ENCODE measurements at regions not wholly inside any gene's neighbourhood (a gene's known extent, or its start where the extent isn't known, plus 50 kb on each side); places are given as distances from the start of the nearest gene placed in this dataset.

GRCh38 chr4:188867796-188868195 is 728.6 kb downstream of the TRIML1 start:
- DNase-seq = no peak

GRCh38 chr4:188869581-188869980 is 730.3 kb downstream of the TRIML1 start:
- DNase-seq = no peak

- DNase-seq = no peak
Observed at GRCh38 chr4:188872809-188873208, 733.6 kb downstream of the TRIML1 start.

- no peak for DNase-seq
Observed at GRCh38 chr4:188876881-188877280, 737.6 kb downstream of the TRIML1 start.

- DNase-seq = no peak
Observed at GRCh38 chr4:188879598-188879997, 740.4 kb downstream of the TRIML1 start.

GRCh38 chr4:188887905-188888304 is 748.7 kb downstream of the TRIML1 start:
- DNase-seq = no peak

- DNase-seq = no peak
Observed at GRCh38 chr4:188892837-188893236, 753.6 kb downstream of the TRIML1 start.

- no peak for DNase-seq
Observed at GRCh38 chr4:188903986-188904385, 764.7 kb downstream of the TRIML1 start.

GRCh38 chr4:188904617-188905016 is 765.4 kb downstream of the TRIML1 start:
- DNase-seq = no peak

GRCh38 chr4:188905248-188905647 is 766.0 kb downstream of the TRIML1 start:
- no peak for DNase-seq

GRCh38 chr4:188911199-188911598 is 772.0 kb downstream of the TRIML1 start:
- DNase-seq = no peak

GRCh38 chr4:188911707-188912106 is 772.5 kb downstream of the TRIML1 start:
- DNase-seq = no peak

GRCh38 chr4:188915175-188915574 is 775.9 kb downstream of the TRIML1 start:
- DNase-seq = no peak

- DNase-seq = no peak
Observed at GRCh38 chr4:188918787-188919186, 779.5 kb downstream of the TRIML1 start.

GRCh38 chr4:188930822-188931221 is 791.6 kb downstream of the TRIML1 start:
- no peak for DNase-seq

- DNase-seq = no peak
Observed at GRCh38 chr4:188934320-188934962, 795.2 kb downstream of the TRIML1 start.

- DNase-seq = no peak
Observed at GRCh38 chr4:188941524-188942119, 802.4 kb downstream of the TRIML1 start.

GRCh38 chr4:188942606-188943005 is 803.4 kb downstream of the TRIML1 start:
- DNase-seq = no peak

GRCh38 chr4:188949596-188949995 is 810.4 kb downstream of the TRIML1 start:
- no peak for DNase-seq

- DNase-seq = no peak
Observed at GRCh38 chr4:188955066-188955465, 815.8 kb downstream of the TRIML1 start.

- DNase-seq = no peak
Observed at GRCh38 chr4:188956566-188956965, 817.3 kb downstream of the TRIML1 start.

- no peak for DNase-seq
Observed at GRCh38 chr4:188958346-188958745, 819.1 kb downstream of the TRIML1 start.

- DNase-seq = no peak
Observed at GRCh38 chr4:188959424-188959823, 820.2 kb downstream of the TRIML1 start.

- no peak for DNase-seq
Observed at GRCh38 chr4:188960411-188961093, 821.3 kb downstream of the TRIML1 start.
